PFSK-1 (cell line): ENCODE measurements at regions not wholly inside any gene's neighbourhood (a gene's known extent, or its start where the extent isn't known, plus 50 kb on each side); places are given as distances from the start of the nearest gene placed in this dataset.

Experiments used
- FOXP2 ChIP-seq: optimal IDR thresholded peaks from 2 replicates; pipeline ENCODE3; 2011; ENCODE audit warnings: borderline replicate concordance, control low read depth, inconsistent platforms; ENCODE audit not compliant: insufficient read depth; ENCODE audit errors: extremely low read length, extremely low read depth
- POLR2AphosphoS5 ChIP-seq: IDR thresholded peaks from 2 replicates; pipeline ENCODE4 v1.6.1; 2012; ENCODE audit warnings: low read depth, mild to moderate bottlenecking, control low read depth, low read length, moderate library complexity
- REST ChIP-seq, 2 experiments: IDR thresholded peaks; 2 replicates each; pipeline versions ENCODE4 v1.6.1 to v1.8.0; 2011 to 2012; ENCODE audit warnings: low read depth in 2 of 2, low read length in 2 of 2, control low read depth in 1 of 2, inconsistent platforms in 1 of 2, mild to moderate bottlenecking in 1 of 2, moderate library complexity in 1 of 2; ENCODE audit not compliant: insufficient read depth in 1 of 2
- SIN3A ChIP-seq: IDR thresholded peaks from 2 replicates; pipeline ENCODE4 v1.6.1; 2012; ENCODE audit warnings: mild to moderate bottlenecking, low read length, moderate library complexity, borderline replicate concordance; ENCODE audit not compliant: insufficient read depth
- TAF1 ChIP-seq: IDR thresholded peaks from 2 replicates; pipeline ENCODE4 v1.6.1; 2012; ENCODE audit warnings: low read length, control low read depth, borderline replicate concordance; ENCODE audit not compliant: insufficient read depth

GRCh38 chr2:128774320-128775216, 455.9 kb upstream of the HS6ST1 start:
- no peak for TF ChIP-seq FOXP2

- TF ChIP-seq POLR2AphosphoS5 (no peak), REST (IDR thresholded peaks at IDR 0.05; ENCODE audit: insufficient read depth in 1 of 2, low read depth in 2 of 2, low read length in 2 of 2) (no peak)
These were observed 456.7 kb upstream of the HS6ST1 start for GRCh38 chr2:128775217-128775913.

- TF ChIP-seq TAF1 (no peak), FOXP2 (no peak), POLR2AphosphoS5 (no peak), SIN3A (no peak), REST (IDR thresholded peaks at IDR 0.05; ENCODE audit: insufficient read depth in 1 of 2, low read depth in 2 of 2, low read length in 2 of 2) (no peak)
These were observed 457.2 kb upstream of the HS6ST1 start for GRCh38 chr2:128775914-128776285.

- no peak for TF ChIP-seq TAF1
- TF ChIP-seq REST (IDR thresholded peaks at IDR 0.05; ENCODE audit: insufficient read depth in 1 of 2, low read depth in 2 of 2, low read length in 2 of 2), result no peak
- no peak for TF ChIP-seq SIN3A
- TF ChIP-seq FOXP2, result no peak
- TF ChIP-seq POLR2AphosphoS5, result no peak
These were observed 458.0 kb upstream of the HS6ST1 start for GRCh38 chr2:128776461-128777195.

GRCh38 chr2:128777196-128778035, 458.7 kb upstream of the HS6ST1 start:
- no peak for TF ChIP-seq TAF1
- no peak for TF ChIP-seq REST (IDR thresholded peaks at IDR 0.05; ENCODE audit: insufficient read depth in 1 of 2, low read depth in 2 of 2, low read length in 2 of 2)
- TF ChIP-seq POLR2AphosphoS5, result no peak
- no peak for TF ChIP-seq SIN3A
- no peak for TF ChIP-seq FOXP2
